GM12891 (cell line): ENCODE measurements at regions not wholly inside any gene's neighbourhood (a gene's known extent, or its start where the extent isn't known, plus 50 kb on each side); places are given as distances from the start of the nearest gene placed in this dataset.

Experiments used
- DNase-seq: peaks from one replicate; pipeline ENCODE4 v3.0.0; 2011; ENCODE audit warnings: low spot score; ENCODE audit not compliant: insufficient read length
- FAIRE-seq: peaks from 2 replicates; lab custom pipeline; 2011; peaks lifted over from hg19 to GRCh38; lab: Jason Lieb, UNC
- PAX5 ChIP-seq: IDR thresholded peaks from 2 replicates; pipeline ENCODE4 v1.6.1; 2011; ENCODE audit warnings: low read length, moderate library complexity, mild to moderate bottlenecking; ENCODE audit not compliant: insufficient read depth, severe bottlenecking
- POLR2A ChIP-seq: IDR thresholded peaks from 2 replicates; pipeline ENCODE4 v1.6.1; 2011; ENCODE audit warnings: low read depth, low read length, control low read depth
- POLR2AphosphoS5 ChIP-seq: IDR thresholded peaks from 2 replicates; pipeline ENCODE4 v1.6.1; 2011; ENCODE audit warnings: low read depth, low read length, control low read depth
- POU2F2 ChIP-seq: IDR thresholded peaks from 2 replicates; pipeline ENCODE4 v1.6.1; 2011; ENCODE audit warnings: low read depth, mild to moderate bottlenecking, control low read depth, low read length, moderate library complexity
- SPI1 ChIP-seq: IDR thresholded peaks from 2 replicates; pipeline ENCODE4 v1.6.1; 2011; ENCODE audit warnings: low read depth, low read length, control low read depth
- TAF1 ChIP-seq: IDR thresholded peaks from 2 replicates; pipeline ENCODE4 v1.6.1; 2011; ENCODE audit warnings: low read depth, low read length, control low read depth

- DNase-seq (no peak), FAIRE-seq (no peak)
- no peak for TF ChIP-seq POLR2AphosphoS5
These were observed 764.2 kb upstream of the ARRDC4 start for GRCh38 chr15:97196048-97197014.

GRCh38 chr15:97199393-97200051 lies 761.0 kb upstream of the ARRDC4 start:
- DNase-seq, result no peak
- FAIRE-seq, result no peak
- TF ChIP-seq SPI1, result no peak
- TF ChIP-seq TAF1, result no peak
- no peak for TF ChIP-seq POLR2AphosphoS5
- no peak for TF ChIP-seq PAX5
- no peak for TF ChIP-seq POU2F2
- TF ChIP-seq POLR2A, result no peak

GRCh38 chr15:97200161-97200560 lies 760.3 kb upstream of the ARRDC4 start:
- DNase-seq (no peak), FAIRE-seq (no peak)
- TF ChIP-seq TAF1 (no peak), SPI1 (no peak), POLR2A (no peak), PAX5 (no peak), POU2F2 (no peak), POLR2AphosphoS5 (no peak)

GRCh38 chr15:97210277-97210676 lies 750.2 kb upstream of the ARRDC4 start:
- no peak for TF ChIP-seq TAF1
- TF ChIP-seq PAX5, result no peak
- no peak for TF ChIP-seq POLR2A
- TF ChIP-seq SPI1, result no peak
- no peak for TF ChIP-seq POU2F2
- no peak for TF ChIP-seq POLR2AphosphoS5
- DNase-seq (no peak), FAIRE-seq (no peak)

GRCh38 chr15:97215629-97216028 lies 744.9 kb upstream of the ARRDC4 start:
- TF ChIP-seq POLR2A, result no peak
- TF ChIP-seq SPI1, result no peak
- no peak for TF ChIP-seq POLR2AphosphoS5
- no peak for TF ChIP-seq POU2F2
- TF ChIP-seq PAX5, result no peak
- no peak for TF ChIP-seq TAF1
- DNase-seq (no peak), FAIRE-seq (no peak)

- FAIRE-seq, result no peak
- TF ChIP-seq PAX5, result no peak
- no peak for DNase-seq
These were observed 736.3 kb upstream of the ARRDC4 start for GRCh38 chr15:97224191-97224641.

GRCh38 chr15:97234851-97235610 lies 725.5 kb upstream of the ARRDC4 start:
- DNase-seq, result peak; percentile 11
- peak; percentile 59 for FAIRE-seq

GRCh38 chr15:97235611-97235985 lies 724.9 kb upstream of the ARRDC4 start:
- DNase-seq, result no peak
- no peak for FAIRE-seq
- TF ChIP-seq TAF1 (no peak), PAX5 (no peak), POLR2A (no peak), POLR2AphosphoS5 (no peak), POU2F2 (no peak), SPI1 (no peak)

More at GRCh38 chr15:97234851-97235610, 725.5 kb upstream of the ARRDC4 start:
- TF ChIP-seq POLR2A (no peak), PAX5 (no peak), POU2F2 (no peak), POLR2AphosphoS5 (no peak), TAF1 (no peak), SPI1 (no peak)

GRCh38 chr15:97236140-97236539 lies 724.4 kb upstream of the ARRDC4 start:
- no peak for DNase-seq
- TF ChIP-seq POU2F2, result no peak
- TF ChIP-seq PAX5, result no peak
- no peak for FAIRE-seq
